ENCODE measurements at regions not wholly inside any gene's neighbourhood (a gene's known extent, or its start where the extent isn't known, plus 50 kb on each side); places are given as distances from the start of the nearest gene placed in this dataset.

- H3K9me3 ChIP-seq (replicated peaks; ENCODE audit: control insufficient read depth, low read depth, low read length) = no peaks in the 10 kb centered on the region
- no peaks in the 10 kb centered on the region for H3K4me1 ChIP-seq (ENCODE audit: control insufficient read depth, insufficient read depth, low read length)
- no peaks in the 10 kb centered on the region for H3K27me3 ChIP-seq (ENCODE audit: control insufficient read depth, insufficient read depth, low read length)
- no peak overlapping the region for H3K27ac ChIP-seq (ENCODE audit: low read length)
- H3K4me3 ChIP-seq (ENCODE audit: low read length) = no peak overlapping the region
- no peaks in the 10 kb centered on the region for H3K36me3 ChIP-seq (ENCODE audit: control insufficient read depth, insufficient read depth, low read length)
- no peak for DNase-seq
These were observed 353.9 kb upstream of the TGFBR2 start for GRCh38 chr3:30252474-30252873.

- no peaks in the 10 kb centered on the region for H3K9me3 ChIP-seq (replicated peaks; ENCODE audit: control insufficient read depth, low read depth, low read length)
- no peak overlapping the region for H3K4me3 ChIP-seq (ENCODE audit: low read length)
- H3K27me3 ChIP-seq (ENCODE audit: control insufficient read depth, insufficient read depth, low read length) = no peaks in the 10 kb centered on the region
- H3K27ac ChIP-seq (ENCODE audit: low read length) = no peak overlapping the region
- H3K36me3 ChIP-seq (ENCODE audit: control insufficient read depth, insufficient read depth, low read length) = no peaks in the 10 kb centered on the region
- no CpG with 5 or more reads among the region's 1 CpG for WGBS (ENCODE audit: insufficient coverage)
- no peaks in the 10 kb centered on the region for H3K4me1 ChIP-seq (ENCODE audit: control insufficient read depth, insufficient read depth, low read length)
- DNase-seq = no peak
These were observed 352.6 kb upstream of the TGFBR2 start for GRCh38 chr3:30253832-30254231.

GRCh38 chr3:30256474-30256873 lies 349.9 kb upstream of the TGFBR2 start:
- H3K4me3 ChIP-seq (ENCODE audit: low read length) = no peak overlapping the region
- WGBS (ENCODE audit: insufficient coverage) = no CpG with 5 or more reads among the region's 1 CpG
- no peaks in the 10 kb centered on the region for H3K27me3 ChIP-seq (ENCODE audit: control insufficient read depth, insufficient read depth, low read length)
- H3K9me3 ChIP-seq (replicated peaks; ENCODE audit: control insufficient read depth, low read depth, low read length) = no peaks in the 10 kb centered on the region
- H3K4me1 ChIP-seq (ENCODE audit: control insufficient read depth, insufficient read depth, low read length) = no peaks in the 10 kb centered on the region
- no peak for DNase-seq
- no peak overlapping the region for H3K27ac ChIP-seq (ENCODE audit: low read length)
- H3K36me3 ChIP-seq (ENCODE audit: control insufficient read depth, insufficient read depth, low read length) = no peaks in the 10 kb centered on the region

- DNase-seq = no peak
- H3K4me1 ChIP-seq (ENCODE audit: control insufficient read depth, insufficient read depth, low read length) = no peaks in the 10 kb centered on the region
- H3K4me3 ChIP-seq (ENCODE audit: low read length) = no peak overlapping the region
- no peaks in the 10 kb centered on the region for H3K9me3 ChIP-seq (replicated peaks; ENCODE audit: control insufficient read depth, low read depth, low read length)
- H3K36me3 ChIP-seq (ENCODE audit: control insufficient read depth, insufficient read depth, low read length) = no peaks in the 10 kb centered on the region
- WGBS (ENCODE audit: insufficient coverage) = 50% methylated on average over 1 of the region's 4 CpGs
- H3K27me3 ChIP-seq (ENCODE audit: control insufficient read depth, insufficient read depth, low read length) = no peaks in the 10 kb centered on the region
- H3K27ac ChIP-seq (ENCODE audit: low read length) = no peak overlapping the region
These were observed 347.7 kb upstream of the TGFBR2 start for GRCh38 chr3:30258426-30259392.

- H3K27me3 ChIP-seq (ENCODE audit: control insufficient read depth, insufficient read depth, low read length) = no peaks in the 10 kb centered on the region
- H3K36me3 ChIP-seq (ENCODE audit: control insufficient read depth, insufficient read depth, low read length) = no peaks in the 10 kb centered on the region
- 80% methylated on average over 1 of the region's 2 CpGs for WGBS (ENCODE audit: insufficient coverage)
These were observed 346.7 kb upstream of the TGFBR2 start for GRCh38 chr3:30259730-30260129.

GRCh38 chr3:30260762-30261161 lies 345.6 kb upstream of the TGFBR2 start:
- H3K27me3 ChIP-seq (ENCODE audit: control insufficient read depth, insufficient read depth, low read length) = no peaks in the 10 kb centered on the region
- no CpG with 5 or more reads among the region's 3 CpGs for WGBS (ENCODE audit: insufficient coverage)
- H3K4me1 ChIP-seq (ENCODE audit: control insufficient read depth, insufficient read depth, low read length) = no peaks in the 10 kb centered on the region
- no peaks in the 10 kb centered on the region for H3K9me3 ChIP-seq (replicated peaks; ENCODE audit: control insufficient read depth, low read depth, low read length)
- no peak overlapping the region for H3K27ac ChIP-seq (ENCODE audit: low read length)
- no peak overlapping the region for H3K4me3 ChIP-seq (ENCODE audit: low read length)
- DNase-seq = peak; percentile 54
- H3K36me3 ChIP-seq (ENCODE audit: control insufficient read depth, insufficient read depth, low read length) = no peaks in the 10 kb centered on the region

More at GRCh38 chr3:30259730-30260129, 346.7 kb upstream of the TGFBR2 start:
- Histone ChIP-seq H3K9me3 (replicated peaks; ENCODE audit: control insufficient read depth, low read depth, low read length) (no peaks in the 10 kb centered on the region), H3K4me3 (ENCODE audit: low read length) (no peak overlapping the region), H3K4me1 (ENCODE audit: control insufficient read depth, insufficient read depth, low read length) (no peaks in the 10 kb centered on the region), H3K27ac (ENCODE audit: low read length) (no peak overlapping the region)
- no peak for DNase-seq

- no peaks in the 10 kb centered on the region for H3K27me3 ChIP-seq (ENCODE audit: control insufficient read depth, insufficient read depth, low read length)
- DNase-seq = no peak
- H3K27ac ChIP-seq (ENCODE audit: low read length) = no peak overlapping the region
- H3K36me3 ChIP-seq (ENCODE audit: control insufficient read depth, insufficient read depth, low read length) = no peaks in the 10 kb centered on the region
- no peaks in the 10 kb centered on the region for H3K9me3 ChIP-seq (replicated peaks; ENCODE audit: control insufficient read depth, low read depth, low read length)
- WGBS (ENCODE audit: insufficient coverage) = 96% methylated on average over 3 of the region's 5 CpGs
- no peak overlapping the region for H3K4me3 ChIP-seq (ENCODE audit: low read length)
- no peaks in the 10 kb centered on the region for H3K4me1 ChIP-seq (ENCODE audit: control insufficient read depth, insufficient read depth, low read length)
These were observed 343.0 kb upstream of the TGFBR2 start for GRCh38 chr3:30263238-30263924.

- no peak overlapping the region for H3K27ac ChIP-seq (ENCODE audit: low read length)
These were observed 342.5 kb upstream of the TGFBR2 start for GRCh38 chr3:30263925-30264313.

GRCh38 chr3:30266524-30266923 lies 339.9 kb upstream of the TGFBR2 start:
- DNase-seq = no peak
- Histone ChIP-seq H3K9me3 (replicated peaks; ENCODE audit: control insufficient read depth, low read depth, low read length) (no peaks in the 10 kb centered on the region), H3K27me3 (ENCODE audit: control insufficient read depth, insufficient read depth, low read length) (no peaks in the 10 kb centered on the region), H3K36me3 (ENCODE audit: control insufficient read depth, insufficient read depth, low read length) (no peaks in the 10 kb centered on the region), H3K4me3 (ENCODE audit: low read length) (no peak overlapping the region), H3K27ac (ENCODE audit: low read length) (no peak overlapping the region), H3K4me1 (ENCODE audit: control insufficient read depth, insufficient read depth, low read length) (no peaks in the 10 kb centered on the region)
- 63% methylated on average over 1 of the region's 2 CpGs for WGBS (ENCODE audit: insufficient coverage)

More at GRCh38 chr3:30263925-30264313, 342.5 kb upstream of the TGFBR2 start:
- no peaks in the 10 kb centered on the region for H3K36me3 ChIP-seq (ENCODE audit: control insufficient read depth, insufficient read depth, low read length)
- no peaks in the 10 kb centered on the region for H3K27me3 ChIP-seq (ENCODE audit: control insufficient read depth, insufficient read depth, low read length)
- H3K9me3 ChIP-seq (replicated peaks; ENCODE audit: control insufficient read depth, low read depth, low read length) = no peaks in the 10 kb centered on the region
- 100% methylated on average over 1 of the region's 4 CpGs for whole genome bisulfite sequencing (ENCODE audit: insufficient coverage)
- H3K4me3 ChIP-seq (ENCODE audit: low read length) = no peak overlapping the region
- DNase-seq = no peak
- H3K4me1 ChIP-seq (ENCODE audit: control insufficient read depth, insufficient read depth, low read length) = no peaks in the 10 kb centered on the region

- Histone ChIP-seq H3K4me3 (ENCODE audit: low read length) (no peak overlapping the region), H3K4me1 (ENCODE audit: control insufficient read depth, insufficient read depth, low read length) (no peaks in the 10 kb centered on the region), H3K9me3 (replicated peaks; ENCODE audit: control insufficient read depth, low read depth, low read length) (no peaks in the 10 kb centered on the region), H3K27ac (ENCODE audit: low read length) (no peak overlapping the region), H3K36me3 (ENCODE audit: control insufficient read depth, insufficient read depth, low read length) (no peaks in the 10 kb centered on the region), H3K27me3 (ENCODE audit: control insufficient read depth, insufficient read depth, low read length) (no peaks in the 10 kb centered on the region)
- DNase-seq = no peak
- no CpG with 5 or more reads among the region's 4 CpGs for WGBS (ENCODE audit: insufficient coverage)
These were observed 338.1 kb upstream of the TGFBR2 start for GRCh38 chr3:30268288-30268687.
